ENCODE measurements at regions not wholly inside any gene's neighbourhood (a gene's known extent, or its start where the extent isn't known, plus 50 kb on each side); places are given as distances from the start of the nearest gene placed in this dataset.

GRCh38 chr2:207253666-207254345 lies 88.1 kb upstream of the KLF7 start:
- TF ChIP-seq POLR2A (IDR thresholded peaks at IDR 0.05) (no peak), CTCF (IDR thresholded peaks at IDR 0.05) (no peak), POLR2AphosphoS5 (IDR thresholded peaks at IDR 0.05) (no peak), EP300 (IDR thresholded peaks at IDR 0.05) (no peak)

Data from upper lobe of left lung (tissue), 4 donors.